IMR-90 (cell line): ENCODE measurements at regions not wholly inside any gene's neighbourhood (a gene's known extent, or its start where the extent isn't known, plus 50 kb on each side); places are given as distances from the start of the nearest gene placed in this dataset.

Experiments used
- ATAC-seq: fragments of 200-7000 bp; cut with Tn5 transposase; 2 replicates; pipeline ENCODE4 v1.9.1; 2020; ENCODE audit warnings: low read depth, mild to moderate bottlenecking, moderate library complexity
- BruUV-seq: library from RNA; stranded (reverse); fragments of 400-500 nt; replicated peaks from 2 replicates; lab custom pipeline; 2021; lab: Mats Ljungman, UMichigan
- CTCF ChIA-PET: fragments of 300-600 bp; formaldehyde crosslinking; extraction: SDS; loops from one replicate; lab custom pipeline; 2021; ENCODE audit warnings: antibody characterized with exemption; lab: Yijun Ruan, JAX
- POLR2A ChIA-PET: fragments of 300-600 bp; sonication (Branson Sonifier 250); formaldehyde crosslinking; loops from one replicate; lab custom pipeline; 2022; ENCODE audit warnings: antibody characterized with exemption; ENCODE audit not compliant: unreplicated experiment; lab: Charles Lee
- DNase-seq: peaks from one replicate; pipeline ENCODE4 v3.0.0; 2013
- H2AFZ ChIP-seq: replicated peaks from 2 replicates; pipeline ENCODE3; 2013; ENCODE audit warnings: low read length, mild to moderate bottlenecking; ENCODE audit not compliant: poor library complexity
- H2AK5ac ChIP-seq: 2 replicates; pipeline ENCODE4 v1.6.1; 2013; ENCODE audit warnings: low read depth, low read length, inconsistent platforms
- H2AK9ac ChIP-seq: replicated peaks from 2 replicates; pipeline ENCODE3; 2013; ENCODE audit warnings: mild to moderate bottlenecking, low read depth, low read length, moderate library complexity; ENCODE audit not compliant: poor library complexity
- H2BK120ac ChIP-seq: 2 replicates; pipeline ENCODE4 v1.6.1; 2013; ENCODE audit warnings: low read depth, low read length, inconsistent platforms
- H2BK15ac ChIP-seq: 3 replicates; pipeline ENCODE4 v1.6.1; 2013; ENCODE audit warnings: low read depth, low read length, inconsistent platforms
- H2BK20ac ChIP-seq: 2 replicates; pipeline ENCODE4 v1.6.1; 2013; ENCODE audit warnings: low read depth, mild to moderate bottlenecking, inconsistent platforms, low read length, moderate library complexity
- H2BK5ac ChIP-seq: 2 replicates; pipeline ENCODE4 v1.6.1; 2013; ENCODE audit warnings: mild to moderate bottlenecking, low read depth, low read length, inconsistent platforms; ENCODE audit not compliant: poor library complexity, severe bottlenecking
- H3K14ac ChIP-seq: replicated peaks from 2 replicates; pipeline ENCODE4 v1.6.1; 2013; ENCODE audit warnings: low read depth, low read length, inconsistent platforms
- H3K18ac ChIP-seq: 2 replicates; pipeline ENCODE4 v1.6.1; 2013; ENCODE audit warnings: low read depth, low read length, control low read depth
- H3K23ac ChIP-seq: 2 replicates; pipeline ENCODE4 v1.6.1; 2013; ENCODE audit warnings: low read depth, low read length, inconsistent platforms
- H3K27ac ChIP-seq: 2 replicates; pipeline ENCODE4 v1.5.1; 2013; ENCODE audit warnings: mild to moderate bottlenecking, control low read depth, low read length; ENCODE audit not compliant: insufficient read depth
- H3K27me3 ChIP-seq: 2 replicates; pipeline ENCODE4 v1.6.1; 2013; ENCODE audit warnings: low read length; ENCODE audit not compliant: control insufficient read depth, insufficient read depth
- H3K36me3 ChIP-seq: 2 replicates; pipeline ENCODE4 v1.6.1; 2013; ENCODE audit warnings: low read length, mixed read lengths; ENCODE audit not compliant: control insufficient read depth, insufficient read depth
- H3K4ac ChIP-seq: 2 replicates; pipeline ENCODE4 v1.6.1; 2013; ENCODE audit warnings: low read depth, low read length, inconsistent platforms
- H3K4me1 ChIP-seq: 2 replicates; pipeline ENCODE4 v1.6.1; 2013; ENCODE audit warnings: low read length, mixed read lengths; ENCODE audit not compliant: control insufficient read depth, insufficient read depth
- H3K4me2 ChIP-seq: 2 replicates; pipeline ENCODE4 v1.6.1; 2013; ENCODE audit warnings: low read depth, mild to moderate bottlenecking, control low read depth, low read length, moderate library complexity
- H3K4me3 ChIP-seq: 2 replicates; pipeline ENCODE4 v1.5.1; 2013; ENCODE audit warnings: low read depth, mild to moderate bottlenecking, control low read depth, low read length, moderate library complexity; ENCODE audit not compliant: insufficient read depth
- H3K56ac ChIP-seq: 2 replicates; pipeline ENCODE4 v1.6.1; 2013; ENCODE audit warnings: low read length, inconsistent platforms; ENCODE audit not compliant: insufficient read depth; ENCODE audit errors: extremely low read depth
- H3K79me1 ChIP-seq, 2 experiments: 2 replicates each; pipeline ENCODE4 v1.6.1; 2013; ENCODE audit warnings: low read length in 2 of 2, inconsistent platforms in 1 of 2, low read depth in 1 of 2
- H3K9ac ChIP-seq: 2 replicates; pipeline ENCODE4 v1.6.1; 2013; ENCODE audit warnings: low read depth, low read length, control low read depth
- H3K9me1 ChIP-seq: 2 replicates; pipeline ENCODE4 v1.6.1; 2013; ENCODE audit warnings: low read length, inconsistent platforms; ENCODE audit not compliant: insufficient read depth
- H3K9me3 ChIP-seq: 2 replicates; pipeline ENCODE4 v1.6.1; 2013; ENCODE audit warnings: low read length; ENCODE audit not compliant: control insufficient read depth, insufficient read depth
- H4K20me1 ChIP-seq: 2 replicates; pipeline ENCODE4 v1.6.1; 2013; ENCODE audit warnings: low read length, inconsistent platforms; ENCODE audit not compliant: insufficient read depth
- H4K5ac ChIP-seq: 2 replicates; pipeline ENCODE4 v1.6.1; 2013; ENCODE audit warnings: mild to moderate bottlenecking, low read depth, low read length, control low read depth
- H4K8ac ChIP-seq, 2 experiments: 2 replicates each; pipeline ENCODE4 v1.6.1; 2013; ENCODE audit warnings: low read depth in 2 of 2, low read length in 2 of 2, control low read depth in 1 of 2, inconsistent platforms in 1 of 2
- H4K91ac ChIP-seq: 2 replicates; pipeline ENCODE4 v1.6.1; 2013; ENCODE audit warnings: low read depth, low read length, inconsistent platforms; ENCODE audit not compliant: insufficient read depth
- BHLHE40 ChIP-seq: fragments of 150-350 bp; IDR thresholded peaks from 2 replicates; pipeline ENCODE4 v1.6.1; 2016; ENCODE audit warnings: mild to moderate bottlenecking, low read depth, low read length
- CEBPB ChIP-seq: IDR thresholded peaks from 2 replicates; pipeline ENCODE4 v1.6.1; 2012; ENCODE audit warnings: low read depth, low read length, improper control_type of control experiment
- FOS ChIP-seq: fragments of 150-350 bp; IDR thresholded peaks from 2 replicates; pipeline ENCODE4 v1.6.1; 2016; ENCODE audit warnings: low read depth, low read length
- MAFK ChIP-seq: IDR thresholded peaks from 2 replicates; pipeline ENCODE4 v1.6.1; 2012; ENCODE audit warnings: low read depth, low read length, improper control_type of control experiment
- MAZ ChIP-seq: IDR thresholded peaks from 2 replicates; pipeline ENCODE4 v1.6.1; 2012; ENCODE audit warnings: low read depth, mild to moderate bottlenecking, low read length, improper control_type of control experiment, moderate library complexity, borderline replicate concordance
- MXI1 ChIP-seq: IDR thresholded peaks from 2 replicates; pipeline ENCODE4 v1.6.1; 2012; ENCODE audit warnings: low read depth, mild to moderate bottlenecking, low read length, moderate library complexity, borderline replicate concordance
- POLR2A ChIP-seq: IDR thresholded peaks from 2 replicates; pipeline ENCODE4 v1.6.1; 2012; ENCODE audit warnings: mild to moderate bottlenecking, low read depth, low read length
- RAD21 ChIP-seq: IDR thresholded peaks from 2 replicates; pipeline ENCODE4 v1.6.1; 2012; ENCODE audit warnings: low read length, improper control_type of control experiment
- RFX5 ChIP-seq: IDR thresholded peaks from 2 replicates; pipeline ENCODE4 v1.8.0; 2012; ENCODE audit warnings: low read depth, mild to moderate bottlenecking, low read length, moderate library complexity
- SMC3 ChIP-seq: fragments of 150-350 bp; IDR thresholded peaks from 2 replicates; pipeline ENCODE4 v1.6.1; 2016; ENCODE audit warnings: low read depth, mild to moderate bottlenecking, antibody characterized with exemption, low read length, moderate library complexity
- WGBS, 2 experiments: methylation state at CpG; one replicate each; pipeline versions ENCODE4 v1.1.5 to v1.1.7; 2013; ENCODE audit warnings: missing lambda C conversion rate in 2 of 2; ENCODE audit not compliant: insufficient read length in 1 of 2; ENCODE audit errors: extremely low coverage in 2 of 2; 5-methylcytosine and 5-hydroxymethylcytosine counted together
- dilution Hi-C: fragments of 300-500 bp; cut with HindIII; formaldehyde crosslinking; loops from one replicate; pipeline ENCODE4 v1.14.3; 2018; ENCODE audit warnings: low sequenced_read_pairs; ENCODE audit not compliant: unreplicated experiment
- in situ Hi-C: fragments of 300-500 bp; cut with MboI; formaldehyde crosslinking; loops from 3 replicates; pipeline ENCODE4 v1.14.3; 2019; ENCODE audit warnings: low sequenced_read_pairs, inconsistent platforms, mixed read lengths
- intact Hi-C: fragments of 100-400 bp; cut with micrococcal nuclease; formaldehyde crosslinking; loops from 2 replicates; pipeline ENCODE4 v1.10.0; 2022
- TF ChIP-seq, protein P1 (sequence below): fragments of 150-350 bp; IDR thresholded peaks from 2 replicates; pipeline ENCODE4 v1.6.1; 2016; ENCODE audit warnings: low read depth, mild to moderate bottlenecking, low read length, moderate library complexity, borderline replicate concordance
- TF ChIP-seq, protein P2 (sequence below): fragments of 150-350 bp; IDR thresholded peaks from 2 replicates; pipeline ENCODE4 v1.6.1; 2017; ENCODE audit warnings: mild to moderate bottlenecking, antibody characterized with exemption, low read length, low read depth
- TF ChIP-seq, protein P3 (sequence below): conservative IDR thresholded peaks from 2 replicates; pipeline ENCODE4 v1.5.1; 2012; ENCODE audit warnings: mild to moderate bottlenecking, low read depth, low read length, improper control_type of control experiment

- Histone ChIP-seq H2AK9ac (no peak overlapping the region), H4K20me1 (no peaks in the 10 kb centered on the region), H2BK15ac (no peak overlapping the region), H3K27ac (no peak overlapping the region), H3K18ac (no peak overlapping the region), H3K9ac (no peak overlapping the region), H3K9me1 (no peaks in the 10 kb centered on the region), H3K56ac (no peak overlapping the region), H3K9me3 (no peaks in the 10 kb centered on the region), H3K4me2 (no peak overlapping the region), H4K8ac (no peak overlapping the region), H3K23ac (no peak overlapping the region), H4K91ac (no peak overlapping the region), H2AK5ac (no peak overlapping the region), H3K79me1 (no peaks in the 10 kb centered on the region), H3K14ac (no peak overlapping the region), H2BK20ac (no peak overlapping the region), H3K4ac (no peak overlapping the region), H3K4me1 (no peaks in the 10 kb centered on the region), H2BK5ac (no peak overlapping the region), H3K27me3 (no peaks in the 10 kb centered on the region), H2BK120ac (no peak overlapping the region), H2AFZ (no peak overlapping the region), H3K36me3 (no peaks in the 10 kb centered on the region), H3K4me3 (no peak overlapping the region), H4K5ac (no peak overlapping the region)
- WGBS, 2 experiments = no CpG with 5 or more reads among the region's 1 CpG
- no peak for TF ChIP-seq RFX5
- TF ChIP-seq BHLHE40 = no peak
- no peak for TF ChIP-seq POLR2A
- TF ChIP-seq, protein P1, sequence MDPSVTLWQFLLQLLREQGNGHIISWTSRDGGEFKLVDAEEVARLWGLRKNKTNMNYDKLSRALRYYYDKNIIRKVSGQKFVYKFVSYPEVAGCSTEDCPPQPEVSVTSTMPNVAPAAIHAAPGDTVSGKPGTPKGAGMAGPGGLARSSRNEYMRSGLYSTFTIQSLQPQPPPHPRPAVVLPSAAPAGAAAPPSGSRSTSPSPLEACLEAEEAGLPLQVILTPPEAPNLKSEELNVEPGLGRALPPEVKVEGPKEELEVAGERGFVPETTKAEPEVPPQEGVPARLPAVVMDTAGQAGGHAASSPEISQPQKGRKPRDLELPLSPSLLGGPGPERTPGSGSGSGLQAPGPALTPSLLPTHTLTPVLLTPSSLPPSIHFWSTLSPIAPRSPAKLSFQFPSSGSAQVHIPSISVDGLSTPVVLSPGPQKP = no peak
- no peak for TF ChIP-seq RAD21
- no peak for TF ChIP-seq CEBPB
- TF ChIP-seq MAFK = no peak
- no peak for TF ChIP-seq FOS
- TF ChIP-seq, protein P2, sequence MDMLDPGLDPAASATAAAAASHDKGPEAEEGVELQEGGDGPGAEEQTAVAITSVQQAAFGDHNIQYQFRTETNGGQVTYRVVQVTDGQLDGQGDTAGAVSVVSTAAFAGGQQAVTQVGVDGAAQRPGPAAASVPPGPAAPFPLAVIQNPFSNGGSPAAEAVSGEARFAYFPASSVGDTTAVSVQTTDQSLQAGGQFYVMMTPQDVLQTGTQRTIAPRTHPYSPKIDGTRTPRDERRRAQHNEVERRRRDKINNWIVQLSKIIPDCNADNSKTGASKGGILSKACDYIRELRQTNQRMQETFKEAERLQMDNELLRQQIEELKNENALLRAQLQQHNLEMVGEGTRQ = no peak
- no peak for TF ChIP-seq SMC3
- no peak for TF ChIP-seq MAZ
- no peak for TF ChIP-seq MXI1
- TF ChIP-seq, protein P3, sequence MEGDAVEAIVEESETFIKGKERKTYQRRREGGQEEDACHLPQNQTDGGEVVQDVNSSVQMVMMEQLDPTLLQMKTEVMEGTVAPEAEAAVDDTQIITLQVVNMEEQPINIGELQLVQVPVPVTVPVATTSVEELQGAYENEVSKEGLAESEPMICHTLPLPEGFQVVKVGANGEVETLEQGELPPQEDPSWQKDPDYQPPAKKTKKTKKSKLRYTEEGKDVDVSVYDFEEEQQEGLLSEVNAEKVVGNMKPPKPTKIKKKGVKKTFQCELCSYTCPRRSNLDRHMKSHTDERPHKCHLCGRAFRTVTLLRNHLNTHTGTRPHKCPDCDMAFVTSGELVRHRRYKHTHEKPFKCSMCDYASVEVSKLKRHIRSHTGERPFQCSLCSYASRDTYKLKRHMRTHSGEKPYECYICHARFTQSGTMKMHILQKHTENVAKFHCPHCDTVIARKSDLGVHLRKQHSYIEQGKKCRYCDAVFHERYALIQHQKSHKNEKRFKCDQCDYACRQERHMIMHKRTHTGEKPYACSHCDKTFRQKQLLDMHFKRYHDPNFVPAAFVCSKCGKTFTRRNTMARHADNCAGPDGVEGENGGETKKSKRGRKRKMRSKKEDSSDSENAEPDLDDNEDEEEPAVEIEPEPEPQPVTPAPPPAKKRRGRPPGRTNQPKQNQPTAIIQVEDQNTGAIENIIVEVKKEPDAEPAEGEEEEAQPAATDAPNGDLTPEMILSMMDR = no peak
- DNase-seq = no peak
- BruUV-seq = no TSS peak
- dilution Hi-C loops (no loop called here), in situ Hi-C loops (no loop called here), intact Hi-C loops (no loop called here)
- no peak for ATAC-seq
- ChIA-PET POLR2A (no interaction called here), CTCF (no interaction called here)
Measured at GRCh38 chr3:25861566-25861965, 71.7 kb downstream of the OXSM start.
